ENCODE measurements at regions not wholly inside any gene's neighbourhood (a gene's known extent, or its start where the extent isn't known, plus 50 kb on each side); places are given as distances from the start of the nearest gene placed in this dataset.

DNA sequence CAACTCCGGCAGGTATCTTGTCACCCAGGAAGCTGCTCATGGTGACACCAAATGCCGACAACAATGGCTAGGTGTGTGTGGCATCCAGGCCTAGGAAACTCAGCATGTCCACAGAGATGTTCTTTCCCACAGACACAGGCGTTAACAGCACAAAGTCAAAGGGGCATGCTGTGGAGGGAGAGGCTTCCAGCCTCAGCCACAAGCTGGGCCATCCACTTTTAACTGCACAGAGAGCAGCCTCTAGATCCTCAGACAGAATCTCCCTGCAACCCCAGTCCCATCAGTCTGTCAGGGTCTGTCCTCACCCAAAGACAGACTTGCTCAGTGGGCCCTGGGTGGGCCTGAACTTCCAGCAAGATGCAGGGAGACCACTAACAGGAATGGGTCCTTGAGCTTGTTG, 58.5 kb upstream of the BCAR3 start:
- no peak for TF ChIP-seq CTCF (optimal IDR thresholded peaks at IDR 0.05 in 1 of 3, IDR thresholded peaks at IDR 0.05 in 1 of 3, conservative IDR thresholded peaks at IDR 0.05 in 1 of 3; ENCODE audit: extremely low read depth in 1 of 3, insufficient read depth in 2 of 3, low read length in 3 of 3)
- no peak for TF ChIP-seq EZH2 (IDR thresholded peaks at IDR 0.05; ENCODE audit: low read length)
